ENCODE measurements at regions not wholly inside any gene's neighbourhood (a gene's known extent, or its start where the extent isn't known, plus 50 kb on each side); places are given as distances from the start of the nearest gene placed in this dataset.

DNA sequence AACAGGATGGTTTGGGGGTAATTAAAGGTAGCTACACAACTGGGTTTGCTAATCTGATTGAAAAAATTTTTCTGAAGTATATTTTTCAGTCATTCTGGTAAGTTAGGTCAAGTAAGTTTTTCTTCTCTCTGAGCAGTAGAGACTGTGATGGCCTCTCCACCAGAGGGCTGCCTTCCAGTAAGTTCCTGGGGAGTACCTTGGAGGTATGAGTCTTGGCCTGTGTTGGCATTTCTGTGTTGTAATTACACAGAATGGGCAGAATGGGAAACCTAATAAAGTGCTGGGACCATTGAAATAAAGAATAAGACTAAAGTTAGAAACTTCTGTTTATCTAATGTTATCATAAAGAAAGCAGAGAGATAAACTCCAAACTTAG, 430.8 kb downstream of the ARHGEF28 start:
- TF ChIP-seq, protein P1, sequence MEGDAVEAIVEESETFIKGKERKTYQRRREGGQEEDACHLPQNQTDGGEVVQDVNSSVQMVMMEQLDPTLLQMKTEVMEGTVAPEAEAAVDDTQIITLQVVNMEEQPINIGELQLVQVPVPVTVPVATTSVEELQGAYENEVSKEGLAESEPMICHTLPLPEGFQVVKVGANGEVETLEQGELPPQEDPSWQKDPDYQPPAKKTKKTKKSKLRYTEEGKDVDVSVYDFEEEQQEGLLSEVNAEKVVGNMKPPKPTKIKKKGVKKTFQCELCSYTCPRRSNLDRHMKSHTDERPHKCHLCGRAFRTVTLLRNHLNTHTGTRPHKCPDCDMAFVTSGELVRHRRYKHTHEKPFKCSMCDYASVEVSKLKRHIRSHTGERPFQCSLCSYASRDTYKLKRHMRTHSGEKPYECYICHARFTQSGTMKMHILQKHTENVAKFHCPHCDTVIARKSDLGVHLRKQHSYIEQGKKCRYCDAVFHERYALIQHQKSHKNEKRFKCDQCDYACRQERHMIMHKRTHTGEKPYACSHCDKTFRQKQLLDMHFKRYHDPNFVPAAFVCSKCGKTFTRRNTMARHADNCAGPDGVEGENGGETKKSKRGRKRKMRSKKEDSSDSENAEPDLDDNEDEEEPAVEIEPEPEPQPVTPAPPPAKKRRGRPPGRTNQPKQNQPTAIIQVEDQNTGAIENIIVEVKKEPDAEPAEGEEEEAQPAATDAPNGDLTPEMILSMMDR (IDR thresholded peaks at IDR 0.05; ENCODE audit: partially characterized antibody, unreplicated experiment): no peak
- DNase-seq: no peak
- Mint-ChIP-seq H3K36me3 (ENCODE audit: unreplicated experiment) (no peaks in the 10 kb centered on the region), H3K27me3 (ENCODE audit: unreplicated experiment) (peaks cover 5% of the 10 kb centered on the region), H3K27ac (ENCODE audit: unreplicated experiment) (no peak overlapping the region), H3K4me3 (ENCODE audit: unreplicated experiment) (no peak overlapping the region), H3K9me3 (ENCODE audit: unreplicated experiment) (peaks cover 4% of the 10 kb centered on the region), H3K4me1 (ENCODE audit: low read depth, unreplicated experiment) (peaks cover 38% of the 10 kb centered on the region)

DNA sequence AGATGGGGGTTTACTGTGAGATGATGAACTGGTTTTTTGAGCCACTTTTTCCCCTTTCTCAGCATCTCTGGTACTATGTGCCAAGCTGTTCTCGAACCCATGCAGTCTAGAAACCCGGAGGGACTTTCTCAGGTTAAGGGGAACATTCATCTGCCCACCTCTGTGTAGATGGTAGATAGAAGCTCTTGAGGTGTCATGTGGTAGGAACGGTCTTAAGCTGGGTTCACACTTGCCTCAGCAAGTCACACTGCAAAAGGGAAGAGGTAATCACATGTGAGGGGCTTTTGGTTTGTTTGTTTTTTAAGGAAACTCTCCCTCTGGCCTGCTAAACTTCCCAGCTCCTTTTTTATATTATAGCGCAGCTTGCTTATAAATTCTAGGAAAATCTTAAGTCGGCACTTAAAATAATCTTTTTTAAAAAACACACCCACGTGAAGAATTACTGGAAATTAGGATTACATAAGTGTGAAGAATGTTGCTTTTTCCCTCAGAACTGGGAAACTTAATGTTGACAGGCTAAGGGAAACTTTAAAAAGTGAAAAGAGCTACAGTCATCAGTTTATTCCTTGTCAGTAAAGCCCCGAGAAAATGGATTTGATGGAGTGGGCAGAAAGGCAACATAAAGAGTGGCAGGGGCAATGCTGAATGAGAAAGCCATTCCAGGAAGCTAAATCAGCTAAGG, 430.3 kb downstream of the ARHGEF28 start:
- Mint-ChIP-seq H3K27ac (ENCODE audit: unreplicated experiment) (peak overlapping the region; percentile 94), H3K4me1 (ENCODE audit: low read depth, unreplicated experiment) (peaks cover 41% of the 10 kb centered on the region), H3K27me3 (ENCODE audit: unreplicated experiment) (peaks cover 5% of the 10 kb centered on the region), H3K9me3 (ENCODE audit: unreplicated experiment) (peaks cover 4% of the 10 kb centered on the region), H3K36me3 (ENCODE audit: unreplicated experiment) (no peaks in the 10 kb centered on the region), H3K4me3 (ENCODE audit: unreplicated experiment) (no peak overlapping the region)
- DNase-seq: no peak
- TF ChIP-seq, protein P1 (IDR thresholded peaks at IDR 0.05; ENCODE audit: partially characterized antibody, unreplicated experiment): no peak

DNA sequence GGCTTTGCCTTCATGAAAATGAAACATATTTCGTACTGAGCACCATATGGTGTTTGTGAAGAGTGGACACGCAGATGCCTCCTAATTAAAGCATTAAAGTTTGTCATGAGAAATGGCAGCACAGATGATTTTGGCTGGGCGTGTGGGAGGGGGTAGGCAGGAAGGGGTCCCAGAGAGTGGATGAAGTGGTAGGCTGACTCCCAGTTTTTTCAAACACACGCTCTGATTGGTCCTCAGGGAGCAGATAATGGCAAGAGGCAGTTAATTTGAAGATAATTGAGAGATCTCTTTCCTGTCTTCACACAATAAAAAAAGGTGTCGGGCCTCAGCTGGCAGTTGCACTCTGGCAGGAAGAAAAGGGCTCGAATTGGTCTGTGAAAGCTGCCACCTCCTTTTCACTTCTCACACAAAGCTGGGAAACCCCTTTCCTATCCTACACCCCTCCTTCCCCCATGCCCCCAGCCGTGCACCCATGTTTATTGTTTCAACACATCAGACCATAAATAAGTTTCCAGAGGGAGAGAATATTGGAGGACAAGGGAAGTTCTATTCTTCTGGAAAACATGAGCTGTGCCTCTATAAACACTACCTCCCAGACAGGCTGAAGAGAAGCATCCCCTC, 429.6 kb downstream of the ARHGEF28 start:
- Mint-ChIP-seq H3K27ac (ENCODE audit: unreplicated experiment) (peak overlapping the region; percentile 94), H3K27me3 (ENCODE audit: unreplicated experiment) (peaks cover 5% of the 10 kb centered on the region), H3K4me3 (ENCODE audit: unreplicated experiment) (peak overlapping the region; percentile 22), H3K36me3 (ENCODE audit: unreplicated experiment) (no peaks in the 10 kb centered on the region), H3K4me1 (ENCODE audit: low read depth, unreplicated experiment) (peaks cover 47% of the 10 kb centered on the region), H3K9me3 (ENCODE audit: unreplicated experiment) (peaks cover 7% of the 10 kb centered on the region)
- DNase-seq: peak; percentile 39
- TF ChIP-seq, protein P1 (IDR thresholded peaks at IDR 0.05; ENCODE audit: partially characterized antibody, unreplicated experiment): no peak

DNA sequence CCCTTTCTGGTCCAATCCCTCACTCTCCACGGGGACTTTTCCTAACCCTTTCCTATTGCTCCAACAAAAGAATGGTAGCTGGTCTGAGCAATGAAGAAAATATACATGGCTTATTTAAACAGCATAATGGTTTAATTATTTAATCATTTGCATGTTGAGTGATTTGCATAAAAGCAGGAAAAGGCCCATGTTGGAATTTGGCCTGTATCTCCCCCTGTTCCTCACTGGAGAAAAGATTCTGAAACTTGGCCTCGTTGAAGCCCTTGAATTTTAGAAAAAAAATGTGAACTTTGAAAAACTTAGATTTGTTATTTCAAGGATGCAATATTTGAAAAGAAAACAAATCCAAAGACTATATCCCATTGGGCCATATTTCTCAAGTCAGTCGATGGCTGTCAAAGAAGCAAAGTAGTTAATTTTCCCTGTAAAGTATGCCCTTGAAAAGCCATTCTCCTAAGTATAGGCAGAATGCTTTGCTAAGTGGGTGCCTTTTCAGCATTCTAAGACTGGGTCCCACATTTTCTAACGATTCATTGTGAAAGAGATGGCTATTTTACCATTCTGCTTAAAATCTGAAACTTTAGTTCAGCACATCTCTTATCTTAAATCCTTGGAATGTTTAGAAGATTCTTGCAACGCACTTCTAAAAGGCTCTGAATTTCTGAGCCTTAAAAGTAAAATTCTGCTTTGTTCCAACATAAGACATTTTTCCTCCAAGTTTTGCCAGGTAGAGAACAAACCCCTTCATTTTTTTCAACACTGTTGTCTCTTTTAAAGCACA, 428.8 kb downstream of the ARHGEF28 start:
- H3K4me1 Mint-ChIP-seq (ENCODE audit: low read depth, unreplicated experiment): peaks cover 51% of the 10 kb centered on the region
- peak overlapping the region; percentile 94 for H3K27ac Mint-ChIP-seq (ENCODE audit: unreplicated experiment)
- peak overlapping the region; percentile 22 for H3K4me3 Mint-ChIP-seq (ENCODE audit: unreplicated experiment)
- TF ChIP-seq, protein P1 (IDR thresholded peaks at IDR 0.05; ENCODE audit: partially characterized antibody, unreplicated experiment): no peak
- peaks cover 7% of the 10 kb centered on the region for H3K9me3 Mint-ChIP-seq (ENCODE audit: unreplicated experiment)
- DNase-seq: no peak
- H3K27me3 Mint-ChIP-seq (ENCODE audit: unreplicated experiment): peaks cover 5% of the 10 kb centered on the region
- no peaks in the 10 kb centered on the region for H3K36me3 Mint-ChIP-seq (ENCODE audit: unreplicated experiment)
